ENCODE measurements at regions not wholly inside any gene's neighbourhood (a gene's known extent, or its start where the extent isn't known, plus 50 kb on each side); places are given as distances from the start of the nearest gene placed in this dataset.

DNA sequence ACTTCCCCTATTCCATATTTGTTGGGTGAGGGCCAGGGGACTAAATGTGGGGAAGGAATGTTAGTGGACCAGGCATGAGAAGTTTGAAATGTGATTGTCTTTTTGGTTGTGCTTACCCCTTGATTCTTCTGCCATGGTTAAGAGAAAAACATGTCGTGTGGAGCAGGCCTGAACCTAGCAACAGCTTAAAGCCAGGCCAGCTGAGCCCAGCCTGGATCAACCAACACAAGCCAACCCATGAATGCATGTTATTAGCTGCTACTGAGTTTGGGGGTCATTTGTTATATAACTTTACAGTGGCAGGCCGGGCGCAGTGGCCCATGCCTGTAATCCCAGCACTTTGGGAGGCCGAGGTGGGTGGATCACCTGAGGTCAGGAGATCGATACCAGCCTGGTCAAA, 52.4 kb upstream of the TRIO start:
- Histone ChIP-seq H3K36me3 (no peaks in the 10 kb centered on the region), H3K27ac (replicated peaks) (no peak overlapping the region), H3K4me1 (no peaks in the 10 kb centered on the region), H3K4me3 (no peak overlapping the region), H3K27me3 (ENCODE audit: low read depth) (no peaks in the 10 kb centered on the region), H3K9me3 (replicated peaks) (no peaks in the 10 kb centered on the region)
- TF ChIP-seq, protein P1, sequence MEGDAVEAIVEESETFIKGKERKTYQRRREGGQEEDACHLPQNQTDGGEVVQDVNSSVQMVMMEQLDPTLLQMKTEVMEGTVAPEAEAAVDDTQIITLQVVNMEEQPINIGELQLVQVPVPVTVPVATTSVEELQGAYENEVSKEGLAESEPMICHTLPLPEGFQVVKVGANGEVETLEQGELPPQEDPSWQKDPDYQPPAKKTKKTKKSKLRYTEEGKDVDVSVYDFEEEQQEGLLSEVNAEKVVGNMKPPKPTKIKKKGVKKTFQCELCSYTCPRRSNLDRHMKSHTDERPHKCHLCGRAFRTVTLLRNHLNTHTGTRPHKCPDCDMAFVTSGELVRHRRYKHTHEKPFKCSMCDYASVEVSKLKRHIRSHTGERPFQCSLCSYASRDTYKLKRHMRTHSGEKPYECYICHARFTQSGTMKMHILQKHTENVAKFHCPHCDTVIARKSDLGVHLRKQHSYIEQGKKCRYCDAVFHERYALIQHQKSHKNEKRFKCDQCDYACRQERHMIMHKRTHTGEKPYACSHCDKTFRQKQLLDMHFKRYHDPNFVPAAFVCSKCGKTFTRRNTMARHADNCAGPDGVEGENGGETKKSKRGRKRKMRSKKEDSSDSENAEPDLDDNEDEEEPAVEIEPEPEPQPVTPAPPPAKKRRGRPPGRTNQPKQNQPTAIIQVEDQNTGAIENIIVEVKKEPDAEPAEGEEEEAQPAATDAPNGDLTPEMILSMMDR (IDR thresholded peaks at IDR 0.05; ENCODE audit: borderline replicate concordance), result no peak
- DNase-seq, result no peak
- intact Hi-C loops (cut with micrococcal nuclease), result loop anchor here (10.0 kb wide), 1 partner anchor 96 kb away; no protein-coding TSS in a partner anchor

DNA sequence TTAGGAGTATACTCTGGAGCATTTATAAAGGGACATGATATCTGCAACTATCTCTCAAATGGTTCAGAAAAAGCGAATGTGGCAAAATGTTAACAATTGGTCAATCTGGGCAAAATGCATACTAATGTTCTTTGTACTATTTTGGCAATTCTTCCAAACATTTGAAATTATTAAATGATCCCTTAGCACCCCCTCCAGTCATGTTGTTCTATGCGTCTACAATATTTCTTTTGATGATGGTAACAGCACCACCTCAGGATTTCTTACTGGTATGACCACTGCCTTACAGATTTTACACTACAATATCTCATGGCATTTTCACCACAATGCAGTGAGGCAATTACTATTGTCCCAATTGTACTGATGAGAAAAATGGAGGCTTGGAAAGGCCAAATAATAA, 52.9 kb upstream of the TRIO start:
- DNase-seq, result no peak
- Histone ChIP-seq H3K27ac (replicated peaks) (no peak overlapping the region), H3K9me3 (replicated peaks) (no peaks in the 10 kb centered on the region), H3K4me3 (no peak overlapping the region), H3K36me3 (no peaks in the 10 kb centered on the region), H3K4me1 (no peaks in the 10 kb centered on the region), H3K27me3 (ENCODE audit: low read depth) (no peaks in the 10 kb centered on the region)
- intact Hi-C loops (cut with micrococcal nuclease), result loop anchor here (10.0 kb wide), 1 partner anchor 95 kb away; no protein-coding TSS in a partner anchor
- TF ChIP-seq, protein P1 (IDR thresholded peaks at IDR 0.05; ENCODE audit: borderline replicate concordance), result no peak

DNA sequence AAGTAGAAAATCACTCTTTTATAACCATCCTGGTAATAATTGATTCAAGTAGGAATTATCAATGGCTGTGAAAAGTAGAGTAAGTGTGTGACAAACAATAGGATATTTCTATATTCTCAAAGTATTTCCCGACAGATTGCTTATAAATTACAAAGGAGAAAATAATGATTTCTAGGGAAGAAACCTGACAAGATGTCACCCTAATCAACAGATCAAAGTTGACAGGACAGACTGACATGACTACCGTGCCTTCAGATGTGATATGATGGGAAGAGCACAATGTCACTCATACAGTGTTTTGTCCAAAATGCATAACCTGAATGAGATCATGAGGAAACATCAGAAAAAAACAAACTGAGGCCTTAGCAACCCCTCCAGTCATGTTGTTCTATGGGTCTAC, 53.9 kb upstream of the TRIO start:
- Histone ChIP-seq H3K9me3 (replicated peaks) (no peaks in the 10 kb centered on the region), H3K27ac (replicated peaks) (no peak overlapping the region), H3K36me3 (no peaks in the 10 kb centered on the region), H3K4me3 (no peak overlapping the region), H3K4me1 (no peaks in the 10 kb centered on the region), H3K27me3 (ENCODE audit: low read depth) (no peaks in the 10 kb centered on the region)
- TF ChIP-seq, protein P1 (IDR thresholded peaks at IDR 0.05; ENCODE audit: borderline replicate concordance), result no peak
- no peak for DNase-seq
- intact Hi-C loops (cut with micrococcal nuclease), result no loop called here

DNA sequence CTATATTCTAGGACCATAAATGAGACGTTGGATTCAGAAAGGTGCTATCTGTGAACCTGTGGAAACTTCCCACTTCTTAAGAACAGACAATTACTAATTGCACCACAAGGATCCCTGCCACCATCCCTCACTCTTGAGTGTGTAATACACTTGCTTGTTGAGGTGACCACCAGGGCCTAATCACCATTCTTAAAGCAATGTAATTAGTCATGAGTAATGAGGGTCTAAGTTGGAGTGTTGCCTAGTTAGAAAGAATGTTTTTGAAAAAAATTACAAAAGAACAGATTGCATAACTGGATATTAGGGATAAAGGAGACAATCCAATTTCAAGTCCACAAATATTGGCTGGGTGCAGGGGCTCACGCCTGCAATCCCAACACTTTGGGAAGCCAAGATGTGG, 56.9 kb upstream of the TRIO start:
- Histone ChIP-seq H3K4me1 (no peaks in the 10 kb centered on the region), H3K4me3 (no peak overlapping the region), H3K9me3 (replicated peaks) (no peaks in the 10 kb centered on the region), H3K36me3 (no peaks in the 10 kb centered on the region), H3K27me3 (ENCODE audit: low read depth) (no peaks in the 10 kb centered on the region), H3K27ac (replicated peaks) (no peak overlapping the region)
- no peak for DNase-seq
- intact Hi-C loops (cut with micrococcal nuclease), result no loop called here
- TF ChIP-seq, protein P1 (IDR thresholded peaks at IDR 0.05; ENCODE audit: borderline replicate concordance), result no peak

DNA sequence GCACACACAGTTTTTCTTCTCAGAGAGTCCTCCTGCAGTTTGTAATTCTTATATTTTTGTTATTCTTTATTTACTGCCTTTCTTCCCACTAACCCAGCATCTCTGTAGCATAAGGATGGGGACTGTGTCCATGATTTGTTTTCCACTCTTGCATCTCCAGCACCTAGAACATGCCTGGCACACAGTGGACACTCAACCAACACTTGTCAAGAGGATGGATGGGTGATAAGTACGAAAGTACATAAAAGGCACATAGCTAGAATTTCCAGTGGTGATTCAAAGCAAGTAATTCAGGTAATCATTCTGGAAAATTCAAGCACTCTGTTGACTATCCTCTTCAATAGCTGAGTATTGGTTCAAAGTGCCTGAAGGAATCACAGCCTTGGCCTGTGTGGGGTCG, 60.2 kb upstream of the TRIO start:
- no peak overlapping the region for H3K27ac ChIP-seq (replicated peaks)
- intact Hi-C loops (cut with micrococcal nuclease), result no loop called here
- no peaks in the 10 kb centered on the region for H3K4me1 ChIP-seq
- DNase-seq, result no peak
- TF ChIP-seq, protein P1 (IDR thresholded peaks at IDR 0.05; ENCODE audit: borderline replicate concordance), result no peak
- H3K9me3 ChIP-seq (replicated peaks), result no peaks in the 10 kb centered on the region
- no peak overlapping the region for H3K4me3 ChIP-seq
- H3K27me3 ChIP-seq (ENCODE audit: low read depth), result no peaks in the 10 kb centered on the region
- no peaks in the 10 kb centered on the region for H3K36me3 ChIP-seq

DNA sequence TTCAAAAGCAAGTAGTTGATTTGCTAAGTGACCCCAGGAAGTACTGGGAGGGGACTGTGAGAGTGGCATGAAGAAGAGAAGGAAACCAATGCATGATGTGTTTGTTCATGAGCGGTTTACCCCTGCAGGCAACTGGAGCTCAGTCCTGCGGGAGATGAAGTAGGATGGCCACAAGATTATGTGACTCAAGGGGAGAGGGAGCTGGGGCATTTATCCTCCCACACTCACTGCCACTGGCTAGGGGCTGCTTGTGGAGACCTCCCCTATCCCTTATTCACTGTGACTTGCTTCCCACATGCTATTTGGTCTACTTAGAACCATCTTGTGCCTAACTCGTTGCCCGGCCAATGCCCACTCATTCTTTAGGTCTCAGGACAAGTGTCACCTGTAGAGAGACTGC, 60.6 kb upstream of the TRIO start:
- no peak overlapping the region for H3K4me3 ChIP-seq
- H3K4me1 ChIP-seq, result no peaks in the 10 kb centered on the region
- H3K9me3 ChIP-seq (replicated peaks), result no peaks in the 10 kb centered on the region
- H3K27me3 ChIP-seq (ENCODE audit: low read depth), result no peaks in the 10 kb centered on the region
- TF ChIP-seq, protein P1 (IDR thresholded peaks at IDR 0.05; ENCODE audit: borderline replicate concordance), result no peak
- H3K27ac ChIP-seq (replicated peaks), result no peak overlapping the region
- H3K36me3 ChIP-seq, result no peaks in the 10 kb centered on the region
- intact Hi-C loops (cut with micrococcal nuclease), result no loop called here
- no peak for DNase-seq
